IPS-20b (cell line): ENCODE measurements at regions not wholly inside any gene's neighbourhood (a gene's known extent, or its start where the extent isn't known, plus 50 kb on each side); places are given as distances from the start of the nearest gene placed in this dataset.
A peak's percentile ranks its signal among the peaks of the same experiment; 100 is the strongest.

ENCODE experiments used
- H3K27ac ChIP-seq: one replicate; pipeline ENCODE4 v1.5.1; 2013; ENCODE audit warnings: low read length
- H3K27me3 ChIP-seq: 2 replicates; pipeline ENCODE4 v1.6.1; 2013; ENCODE audit warnings: mild to moderate bottlenecking, low read length, inconsistent platforms; ENCODE audit not compliant: insufficient read depth
- H3K36me3 ChIP-seq: 2 replicates; pipeline ENCODE4 v1.6.1; 2013; ENCODE audit warnings: low read depth, mild to moderate bottlenecking, inconsistent platforms, low read length, moderate library complexity; ENCODE audit not compliant: insufficient read depth
- H3K4me1 ChIP-seq: 2 replicates; pipeline ENCODE4 v1.6.1; 2013; ENCODE audit warnings: mild to moderate bottlenecking, control low read depth, inconsistent platforms, low read length, moderate library complexity; ENCODE audit not compliant: insufficient read depth
- H3K4me3 ChIP-seq: 2 replicates; pipeline ENCODE4 v1.5.1; 2013; ENCODE audit warnings: mild to moderate bottlenecking, low read length, inconsistent platforms
- H3K9ac ChIP-seq: 2 replicates; pipeline ENCODE4 v1.6.1; 2013; ENCODE audit warnings: low read depth, mild to moderate bottlenecking, inconsistent platforms, low read length, moderate library complexity
- H3K9me3 ChIP-seq: 2 replicates; pipeline ENCODE4 v1.6.1; 2013; ENCODE audit warnings: mild to moderate bottlenecking, low read depth, low read length, inconsistent platforms; ENCODE audit not compliant: insufficient read depth

DNA sequence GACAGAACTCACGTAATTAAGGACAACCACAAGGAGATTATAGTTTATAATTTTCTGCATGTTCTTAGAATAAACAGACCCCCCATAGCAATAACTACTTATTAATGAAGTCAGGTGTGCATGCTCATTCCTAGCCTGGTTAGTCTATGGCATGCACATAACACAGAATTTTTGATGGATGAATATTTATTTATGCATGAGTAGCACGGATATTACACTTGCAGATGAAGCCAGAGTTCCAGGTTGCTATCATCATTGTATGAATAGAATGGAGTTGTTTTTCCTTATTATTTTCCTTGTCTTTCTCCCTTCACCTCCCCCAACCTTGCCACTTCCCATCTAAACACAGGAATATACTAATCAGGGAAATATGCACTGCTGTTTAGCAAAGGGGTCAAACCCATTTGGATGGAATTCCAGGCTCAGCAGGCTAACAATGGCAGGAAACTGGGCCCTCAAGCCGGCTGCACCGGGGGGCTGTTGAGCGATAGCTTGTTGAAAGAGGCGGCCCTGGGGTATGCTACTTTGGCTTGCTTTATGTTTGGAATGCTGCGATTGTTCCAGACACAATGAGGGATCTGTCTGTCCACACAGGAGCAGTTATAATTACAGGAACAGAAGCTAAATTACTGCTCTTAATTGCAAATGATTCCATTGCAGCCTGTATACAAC is 112.6 kb downstream of the TMEM170B start:
- peak overlapping the region; percentile 74 for H3K27ac ChIP-seq
- H3K4me3 ChIP-seq = peak overlapping the region; percentile 45; the same call in 1 of the 2 replicates
- peak overlapping the region; percentile 55; the same call in 1 of the 2 replicates for H3K9ac ChIP-seq

GRCh38 chr6:11650711-11651110 is 113.2 kb downstream of the TMEM170B start:
- Histone ChIP-seq H3K36me3 (peaks cover 6% of the 10 kb centered on the region; the same call in 1 of the 2 replicates), H3K4me1 (peaks cover 33% of the 10 kb centered on the region), H3K27ac (peak overlapping the region; percentile 74), H3K27me3 (no peaks in the 10 kb centered on the region), H3K4me3 (peak overlapping the region; percentile 14; the same call in 1 of the 2 replicates), H3K9ac (peak overlapping the region; percentile 55; the same call in 1 of the 2 replicates), H3K9me3 (peaks cover 10% of the 10 kb centered on the region)

More for the DNA sequence above, 112.6 kb downstream of the TMEM170B start:
- peaks cover 33% of the 10 kb centered on the region for H3K4me1 ChIP-seq
- H3K9me3 ChIP-seq = peaks cover 10% of the 10 kb centered on the region
- peaks cover 6% of the 10 kb centered on the region; the same call in 1 of the 2 replicates for H3K36me3 ChIP-seq
- H3K27me3 ChIP-seq = no peaks in the 10 kb centered on the region

DNA sequence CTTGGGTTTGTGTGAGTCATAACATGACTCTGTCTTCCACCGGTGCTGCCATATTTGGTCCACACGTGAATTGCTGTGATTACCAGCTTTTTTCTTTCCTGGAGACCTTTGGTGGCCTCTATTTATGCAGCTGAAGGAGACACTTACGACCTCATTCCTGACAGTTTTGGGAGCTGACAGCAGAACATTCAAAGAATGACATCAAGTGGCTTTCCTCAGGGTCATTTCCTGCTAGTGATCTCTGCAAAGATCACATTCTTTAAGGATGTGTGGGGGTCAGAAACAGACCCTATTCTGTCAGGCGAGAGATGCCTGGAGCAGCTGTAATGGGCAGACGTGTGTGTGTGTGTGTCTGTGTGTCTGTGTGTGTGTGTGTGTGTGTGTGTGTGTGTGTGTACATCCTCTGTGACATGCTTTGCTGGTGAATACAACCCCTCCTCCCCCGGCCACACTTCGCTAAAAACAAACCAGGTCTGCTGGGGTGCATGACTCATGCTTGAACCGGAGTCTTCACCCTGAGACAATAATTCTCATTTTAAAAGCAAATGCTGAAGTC is 115.6 kb downstream of the TMEM170B start:
- no peak overlapping the region for H3K9ac ChIP-seq
- H3K27ac ChIP-seq = no peak overlapping the region
- peaks cover 42% of the 10 kb centered on the region for H3K4me1 ChIP-seq

GRCh38 chr6:11654876-11655275 is 117.3 kb downstream of the TMEM170B start:
- Histone ChIP-seq H3K36me3 (no peaks in the 10 kb centered on the region), H3K4me1 (peaks cover 35% of the 10 kb centered on the region), H3K27ac (no peak overlapping the region), H3K27me3 (no peaks in the 10 kb centered on the region), H3K9me3 (no peaks in the 10 kb centered on the region), H3K4me3 (no peak overlapping the region), H3K9ac (no peak overlapping the region; the same call in 1 of the 2 replicates)

More for the DNA sequence above, 115.6 kb downstream of the TMEM170B start:
- peaks cover 6% of the 10 kb centered on the region for H3K9me3 ChIP-seq
- peaks cover 5% of the 10 kb centered on the region; the same call in 1 of the 2 replicates for H3K36me3 ChIP-seq
- H3K4me3 ChIP-seq = no peak overlapping the region
- H3K27me3 ChIP-seq = no peaks in the 10 kb centered on the region

- H3K9ac ChIP-seq = no peak overlapping the region; the same call in 1 of the 2 replicates
- no peaks in the 10 kb centered on the region for H3K36me3 ChIP-seq
- H3K4me1 ChIP-seq = peaks cover 22% of the 10 kb centered on the region
- H3K9me3 ChIP-seq = no peaks in the 10 kb centered on the region
- H3K27me3 ChIP-seq = no peaks in the 10 kb centered on the region
- no peak overlapping the region for H3K27ac ChIP-seq
- H3K4me3 ChIP-seq = no peak overlapping the region; the same call in 1 of the 2 replicates
Measured at GRCh38 chr6:11656491-11656890, 118.9 kb downstream of the TMEM170B start.

- peaks cover 12% of the 10 kb centered on the region; the same call in 1 of the 2 replicates for H3K4me1 ChIP-seq
- no peak overlapping the region for H3K4me3 ChIP-seq
- peaks cover 3% of the 10 kb centered on the region; the same call in 1 of the 2 replicates for H3K9me3 ChIP-seq
- no peak overlapping the region for H3K27ac ChIP-seq
- H3K27me3 ChIP-seq = no peaks in the 10 kb centered on the region
- H3K9ac ChIP-seq = no peak overlapping the region
- H3K36me3 ChIP-seq = no peaks in the 10 kb centered on the region
Measured at GRCh38 chr6:11659757-11660156, 118.8 kb downstream of the ADTRP start.

GRCh38 chr6:11662323-11662722 is 116.3 kb downstream of the ADTRP start:
- no peaks in the 10 kb centered on the region for H3K27me3 ChIP-seq

GRCh38 chr6:11663519-11663918 is 115.1 kb downstream of the ADTRP start:
- Histone ChIP-seq H3K27me3 (no peaks in the 10 kb centered on the region), H3K9ac (no peak overlapping the region), H3K9me3 (peaks cover 7% of the 10 kb centered on the region), H3K4me1 (no peaks in the 10 kb centered on the region), H3K27ac (no peak overlapping the region), H3K4me3 (no peak overlapping the region), H3K36me3 (no peaks in the 10 kb centered on the region)

More at GRCh38 chr6:11662323-11662722, 116.3 kb downstream of the ADTRP start:
- H3K9me3 ChIP-seq = peaks cover 3% of the 10 kb centered on the region; the same call in 1 of the 2 replicates
- H3K4me3 ChIP-seq = no peak overlapping the region
- no peak overlapping the region for H3K9ac ChIP-seq
- no peak overlapping the region for H3K27ac ChIP-seq
- no peaks in the 10 kb centered on the region for H3K36me3 ChIP-seq
- H3K4me1 ChIP-seq = no peaks in the 10 kb centered on the region
